ENCODE measurements at regions not wholly inside any gene's neighbourhood (a gene's known extent, or its start where the extent isn't known, plus 50 kb on each side); places are given as distances from the start of the nearest gene placed in this dataset.

- no peak for TF ChIP-seq POLR2AphosphoS5 (IDR thresholded peaks at IDR 0.05)
- TF ChIP-seq POLR2A (IDR thresholded peaks at IDR 0.05) = no peak
- TF ChIP-seq, protein P1, sequence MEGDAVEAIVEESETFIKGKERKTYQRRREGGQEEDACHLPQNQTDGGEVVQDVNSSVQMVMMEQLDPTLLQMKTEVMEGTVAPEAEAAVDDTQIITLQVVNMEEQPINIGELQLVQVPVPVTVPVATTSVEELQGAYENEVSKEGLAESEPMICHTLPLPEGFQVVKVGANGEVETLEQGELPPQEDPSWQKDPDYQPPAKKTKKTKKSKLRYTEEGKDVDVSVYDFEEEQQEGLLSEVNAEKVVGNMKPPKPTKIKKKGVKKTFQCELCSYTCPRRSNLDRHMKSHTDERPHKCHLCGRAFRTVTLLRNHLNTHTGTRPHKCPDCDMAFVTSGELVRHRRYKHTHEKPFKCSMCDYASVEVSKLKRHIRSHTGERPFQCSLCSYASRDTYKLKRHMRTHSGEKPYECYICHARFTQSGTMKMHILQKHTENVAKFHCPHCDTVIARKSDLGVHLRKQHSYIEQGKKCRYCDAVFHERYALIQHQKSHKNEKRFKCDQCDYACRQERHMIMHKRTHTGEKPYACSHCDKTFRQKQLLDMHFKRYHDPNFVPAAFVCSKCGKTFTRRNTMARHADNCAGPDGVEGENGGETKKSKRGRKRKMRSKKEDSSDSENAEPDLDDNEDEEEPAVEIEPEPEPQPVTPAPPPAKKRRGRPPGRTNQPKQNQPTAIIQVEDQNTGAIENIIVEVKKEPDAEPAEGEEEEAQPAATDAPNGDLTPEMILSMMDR (IDR thresholded peaks at IDR 0.05) = no peak
Observed at GRCh38 chr5:30831123-30831522, 362.4 kb upstream of the CDH6 start.

Data from prostate gland (tissue), 2 donors.